Superior temporal gyrus (tissue), 1 donor: ENCODE measurements at regions not wholly inside any gene's neighbourhood (a gene's known extent, or its start where the extent isn't known, plus 50 kb on each side); places are given as distances from the start of the nearest gene placed in this dataset.

Experiments used
- DNase-seq: peaks from one replicate; pipeline ENCODE4 v3.0.0-alpha.2; 2016; ENCODE audit errors: extremely low spot score

- peak; percentile 77 for DNase-seq
Measured at GRCh38 chr9:28600226-28600625, 1026.9 kb upstream of the C9orf72 start.

GRCh38 chr9:28607843-28608242 is 1034.6 kb upstream of the C9orf72 start:
- no peak for DNase-seq

DNA sequence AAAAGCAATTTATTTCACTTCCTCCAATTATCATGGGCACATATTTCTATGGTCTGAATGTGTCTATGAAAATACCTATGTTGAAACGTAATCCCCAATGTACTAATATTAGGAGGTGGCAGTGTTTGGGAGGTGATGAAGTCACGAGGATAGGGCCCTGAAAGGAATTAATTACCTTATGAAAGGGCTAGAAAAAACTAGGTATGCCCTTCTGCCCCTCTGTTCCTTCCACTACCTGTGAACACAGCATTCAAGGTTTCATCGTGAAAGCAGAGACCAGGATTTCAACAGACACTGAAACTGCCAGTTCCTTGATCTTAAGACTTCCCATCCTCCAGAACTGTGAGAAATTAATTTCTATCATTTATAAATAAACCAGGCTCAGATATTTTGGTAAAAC is 1037.1 kb upstream of the C9orf72 start:
- no peak for DNase-seq

DNA sequence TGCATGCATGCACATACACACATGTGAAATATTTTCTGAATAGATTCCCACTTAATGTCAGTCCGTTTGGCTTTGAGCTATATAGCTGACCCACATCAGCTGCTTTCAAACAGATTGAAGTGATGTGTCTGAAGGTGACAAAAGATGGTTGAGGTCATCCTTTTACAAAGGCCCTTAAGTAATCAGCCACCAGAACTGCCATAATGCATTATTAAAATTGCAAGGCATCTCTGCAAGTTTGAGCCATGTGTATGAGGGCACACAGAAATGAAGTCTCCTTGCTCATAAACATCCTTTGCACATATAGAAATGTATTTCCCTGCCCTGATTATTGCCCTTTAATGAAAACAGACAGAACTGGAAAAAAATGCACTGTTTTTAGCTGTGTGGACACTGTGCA is 1043.0 kb upstream of the C9orf72 start:
- DNase-seq, result no peak

- no peak for DNase-seq
Measured at GRCh38 chr9:28620011-28620410, 1046.7 kb upstream of the C9orf72 start.

GRCh38 chr9:28620661-28621060 is 1047.4 kb upstream of the C9orf72 start:
- DNase-seq, result no peak

DNA sequence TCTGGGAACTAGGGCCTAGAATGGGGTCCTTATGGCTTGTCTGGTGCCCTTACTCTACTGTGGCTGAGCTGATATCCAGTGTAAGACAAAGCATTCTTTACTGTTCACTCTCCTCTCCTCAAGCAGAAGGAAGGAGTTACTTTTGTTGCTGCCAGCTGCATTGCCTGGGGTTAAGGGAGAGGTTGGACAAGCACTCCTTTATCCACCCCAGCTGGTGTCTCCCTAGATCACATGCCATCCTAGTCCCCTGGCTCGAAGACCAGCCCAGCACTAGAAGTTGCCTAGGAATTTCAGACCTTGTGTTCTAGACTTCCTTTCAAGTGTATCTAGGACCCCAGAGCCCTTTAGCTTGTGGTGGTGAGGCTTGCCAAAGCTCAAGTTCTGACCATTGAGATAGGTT is 1051.5 kb upstream of the C9orf72 start:
- DNase-seq, result no peak

DNA sequence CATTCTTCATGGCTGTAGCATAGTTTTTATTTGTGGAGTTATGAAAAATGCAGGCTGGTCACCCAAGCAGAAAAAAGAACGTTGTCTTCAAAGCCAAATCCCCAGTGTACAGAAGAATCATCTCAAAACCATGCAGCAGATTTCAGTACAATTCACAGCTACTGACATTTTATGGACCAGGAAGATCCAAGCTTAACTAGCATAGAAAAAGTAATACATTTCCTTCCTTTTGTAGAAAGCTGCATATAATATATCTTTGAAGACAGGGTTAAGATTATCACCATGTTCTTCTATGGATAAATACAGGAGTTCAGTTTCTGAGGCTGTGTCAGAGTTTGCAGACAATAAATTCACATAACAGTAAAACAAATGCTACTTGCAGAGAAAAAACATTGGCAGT is 1054.8 kb upstream of the C9orf72 start:
- no peak for DNase-seq

GRCh38 chr9:28648723-28649122 is 1075.4 kb upstream of the C9orf72 start:
- DNase-seq, result no peak

DNA sequence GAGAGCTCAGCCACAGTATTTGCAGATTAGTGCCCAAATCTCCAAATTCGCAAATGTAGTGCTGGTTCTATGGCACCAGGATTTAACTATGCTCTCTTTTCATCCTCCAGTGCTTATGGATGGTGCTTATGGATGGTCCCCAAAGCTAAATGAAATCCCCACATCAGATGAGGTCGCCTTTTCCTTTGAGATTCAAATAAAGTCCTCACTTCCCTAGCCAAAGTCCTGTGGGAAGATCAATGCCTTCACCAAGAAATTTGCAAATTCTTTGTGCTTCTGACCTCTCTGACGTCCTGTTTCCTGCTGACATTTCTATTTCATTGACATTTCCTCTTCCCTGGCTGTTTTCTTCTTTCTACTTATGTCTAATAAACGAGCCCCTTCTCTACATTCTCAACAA is 1077.0 kb upstream of the C9orf72 start:
- DNase-seq, result no peak

- no peak for DNase-seq
Measured at GRCh38 chr9:28651050-28651722, 1077.9 kb upstream of the C9orf72 start.

GRCh38 chr9:28653216-28653615 is 1079.9 kb upstream of the C9orf72 start:
- no peak for DNase-seq

GRCh38 chr9:28656727-28657126 is 1083.4 kb upstream of the C9orf72 start:
- no peak for DNase-seq

- no peak for DNase-seq
Measured at GRCh38 chr9:28661853-28662252, 1088.6 kb upstream of the C9orf72 start.

GRCh38 chr9:28662675-28663074 is 1089.4 kb upstream of the C9orf72 start:
- DNase-seq, result no peak

GRCh38 chr9:28668158-28668557 is 1094.9 kb upstream of the C9orf72 start:
- DNase-seq, result no peak

- no peak for DNase-seq
Measured at GRCh38 chr9:28671000-28671399, 1097.7 kb upstream of the C9orf72 start.

GRCh38 chr9:28678097-28678496 is 1104.8 kb upstream of the C9orf72 start:
- DNase-seq, result no peak

GRCh38 chr9:28688172-28688571 is 1114.9 kb upstream of the C9orf72 start:
- peak; percentile 38 for DNase-seq

DNA sequence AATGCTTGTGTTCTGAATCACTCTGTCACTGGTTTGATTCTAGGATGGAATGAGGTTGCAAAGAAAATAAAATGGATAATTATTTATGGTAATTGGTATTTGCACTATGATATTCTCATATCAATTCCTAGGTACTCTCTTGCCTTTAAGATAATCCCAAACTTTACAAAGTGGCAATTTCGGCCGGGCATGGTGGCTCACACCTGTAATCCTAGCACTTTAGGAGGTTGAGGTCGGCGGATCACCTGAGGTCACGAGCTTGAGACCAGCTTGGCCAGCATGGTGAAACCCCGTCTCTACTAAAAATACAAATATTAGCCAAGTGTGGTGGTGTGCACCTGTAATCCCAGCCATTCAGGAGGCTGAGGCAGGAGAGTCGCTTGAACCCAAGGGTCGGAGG is 1118.7 kb upstream of the C9orf72 start:
- DNase-seq, result no peak

GRCh38 chr9:28696960-28697359 is 1123.7 kb upstream of the C9orf72 start:
- no peak for DNase-seq

DNA sequence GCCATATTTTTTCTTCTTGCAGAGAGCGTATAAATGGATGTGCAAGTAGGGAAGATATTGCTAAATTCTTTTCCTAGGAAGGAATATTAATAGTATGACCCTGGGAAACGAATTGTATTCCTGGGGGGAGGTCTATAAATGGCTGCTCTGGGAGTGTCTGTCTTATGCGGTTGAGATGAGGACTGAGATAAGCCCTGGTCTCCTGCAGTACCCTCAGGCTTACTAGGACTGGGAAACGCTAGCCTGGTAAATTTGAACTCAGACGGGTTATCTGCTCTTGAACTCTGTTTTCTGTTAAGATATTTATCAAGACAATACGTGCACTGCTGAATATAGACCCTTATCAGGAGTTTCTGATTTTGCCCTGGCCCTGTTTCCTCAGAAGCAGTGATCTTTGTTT is 1126.4 kb upstream of the C9orf72 start:
- DNase-seq, result no peak

DNA sequence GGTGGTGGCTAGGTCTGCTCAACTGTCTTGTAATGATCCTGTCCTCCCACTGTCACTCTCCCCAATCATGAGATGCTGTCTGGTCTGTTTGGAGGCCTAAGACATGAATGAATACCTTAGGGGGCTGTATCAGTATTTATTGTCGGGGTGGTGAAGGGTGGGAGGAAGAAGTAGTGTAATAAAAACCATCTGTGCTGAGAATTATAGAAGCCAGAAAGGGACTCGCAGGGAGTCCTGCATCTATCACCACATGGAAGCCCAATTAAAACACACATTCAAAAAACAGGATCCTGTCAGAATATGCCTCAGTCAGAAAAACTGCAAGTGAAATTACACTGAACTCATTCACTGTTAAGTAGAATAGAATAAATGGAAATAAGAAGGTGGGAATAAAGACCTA is 1134.3 kb upstream of the C9orf72 start:
- DNase-seq, result no peak

- no peak for DNase-seq
Measured at GRCh38 chr9:28714188-28714587, 1140.9 kb upstream of the C9orf72 start.
